K562 (cell line): ENCODE measurements at regions not wholly inside any gene's neighbourhood (a gene's known extent, or its start where the extent isn't known, plus 50 kb on each side); places are given as distances from the start of the nearest gene placed in this dataset.

ENCODE experiments used
- CBX3 ChIP-seq, 2 experiments: IDR thresholded peaks; 1 replicate in 1 of 2; 2 replicates in 1 of 2; pipeline ENCODE4 v1.6.1; 2012; ENCODE audit warnings: inconsistent platforms in 2 of 2, low read length in 2 of 2, borderline replicate concordance in 1 of 2, control low read depth in 1 of 2
- CHD2 ChIP-seq: IDR thresholded peaks from 2 replicates; pipeline ENCODE4 v1.6.1; 2011; ENCODE audit warnings: low read depth, low read length
- CTCF ChIP-seq, 3 experiments: IDR thresholded peaks in 2 of 3; conservative IDR thresholded peaks in 1 of 3; 2 replicates each; pipeline ENCODE4 v1.5.1; 2011 to 2012; ENCODE audit warnings: low read length in 3 of 3, mild to moderate bottlenecking in 3 of 3, control low read depth in 2 of 3, improper control_type of control experiment in 1 of 3, inconsistent platforms in 1 of 3, low read depth in 1 of 3, mixed read lengths in 1 of 3, moderate library complexity in 1 of 3; ENCODE audit not compliant: insufficient read depth in 2 of 3
- ESRRA ChIP-seq: fragments of 450-650 bp; IDR thresholded peaks from 2 replicates; pipeline ENCODE4 v1.6.1; 2014; ENCODE audit warnings: low read depth, mild to moderate bottlenecking, moderate library complexity, borderline replicate concordance
- EZH2 ChIP-seq: IDR thresholded peaks from 2 replicates; pipeline ENCODE4 v1.6.1; 2012; ENCODE audit warnings: low read depth, mild to moderate bottlenecking, inconsistent platforms, low read length, borderline replicate concordance
- JUND ChIP-seq, 2 experiments: IDR thresholded peaks; 2 replicates in 1 of 2; 3 replicates in 1 of 2; pipeline ENCODE4 v1.6.1; 2011; ENCODE audit warnings: borderline replicate concordance in 2 of 2, low read depth in 2 of 2, low read length in 2 of 2, improper control_type of control experiment in 1 of 2, missing biosample characterization in 1 of 2, missing genetic modification characterization in 1 of 2, missing genetic modification reagents in 1 of 2
- NR2C1 ChIP-seq, 2 experiments: fragments of 450-650 bp; IDR thresholded peaks; 2 replicates each; pipeline ENCODE4 v1.6.1; 2017; ENCODE audit warnings: mild to moderate bottlenecking in 2 of 2, antibody characterized with exemption in 1 of 2, inconsistent platforms in 1 of 2, missing compliant biosample characterization in 1 of 2, missing genetic modification characterization in 1 of 2
- POLR2A ChIP-seq: fragments of 450-650 bp; conservative IDR thresholded peaks from 2 replicates; pipeline ENCODE4 v1.6.1; 2016
- POLR2AphosphoS5 ChIP-seq: IDR thresholded peaks from 2 replicates; pipeline ENCODE4 v1.6.1; 2011; ENCODE audit warnings: mild to moderate bottlenecking, low read depth, low read length, moderate library complexity; ENCODE audit not compliant: control insufficient read depth, insufficient read depth
- SP1 ChIP-seq: sonication (generic); formaldehyde crosslinking; IDR thresholded peaks from 2 replicates; pipeline ENCODE4 v1.8.1; 2022; ENCODE audit warnings: mild to moderate bottlenecking, missing genetic modification reagents
- SRF ChIP-seq, 2 experiments: fragments of 250-450, 450-650 bp in 1 of 2; sonication (Bioruptor Pico) in 1 of 2; sonication (generic) in 1 of 2; formaldehyde crosslinking; IDR thresholded peaks; 2 replicates each; pipeline versions ENCODE4 v1.5.0 to v1.5.1; 2020 to 2022; ENCODE audit warnings: mild to moderate bottlenecking in 1 of 2, missing genetic modification reagents in 1 of 2
- UBTF ChIP-seq, 2 experiments: IDR thresholded peaks; 2 replicates each; pipeline ENCODE4 v1.6.1; 2012; ENCODE audit warnings: improper control_type of control experiment in 2 of 2, low read depth in 2 of 2, low read length in 2 of 2, borderline replicate concordance in 1 of 2

GRCh38 chr3:64987726-64988125, 299.9 kb upstream of the ADAMTS9 start:
- TF ChIP-seq SP1 (CRISPR knock-in tag) (no peak), CBX3 (IDR thresholded peaks at IDR 0.05; ENCODE audit: borderline replicate concordance in 1 of 2, low read length in 2 of 2) (no peak), NR2C1 (IDR thresholded peaks at IDR 0.05) (no peak), NR2C1 (tag; IDR thresholded peaks at IDR 0.05) (no peak), SRF (CRISPR knock-in tag; IDR thresholded peaks at IDR 0.05) (no peak), UBTF (IDR thresholded peaks at IDR 0.05; ENCODE audit: borderline replicate concordance in 1 of 2, low read depth in 2 of 2, low read length in 2 of 2) (no peak), EZH2 (no peak), POLR2A (no peak), POLR2AphosphoS5 (no peak), ESRRA (no peak), CTCF (IDR thresholded peaks at IDR 0.05 in 2 of 3, conservative IDR thresholded peaks at IDR 0.05 in 1 of 3; ENCODE audit: insufficient read depth in 2 of 3, low read depth in 1 of 3, low read length in 3 of 3) (no peak), JUND (IDR thresholded peaks at IDR 0.05; ENCODE audit: borderline replicate concordance, low read depth, low read length) (no peak), JUND (tag; IDR thresholded peaks at IDR 0.05; ENCODE audit: borderline replicate concordance, low read depth, low read length) (no peak), CHD2 (no peak)
